ENCODE measurements at regions not wholly inside any gene's neighbourhood (a gene's known extent, or its start where the extent isn't known, plus 50 kb on each side); places are given as distances from the start of the nearest gene placed in this dataset.

- H3K27ac ChIP-seq: no peak overlapping the region
- DNase-seq (ENCODE audit: low spot score): no peak
- H3K4me3 ChIP-seq: no peak overlapping the region
- no peak for TF ChIP-seq CTCF (IDR thresholded peaks at IDR 0.05)
These were observed 76.5 kb downstream of the ARL4C start for GRCh38 chr2:234420408-234420807.

GRCh38 chr2:234419726-234420125, 77.2 kb downstream of the ARL4C start:
- TF ChIP-seq CTCF (IDR thresholded peaks at IDR 0.05): no peak
- DNase-seq (ENCODE audit: low spot score): no peak
- Histone ChIP-seq H3K4me3 (no peak overlapping the region), H3K27ac (no peak overlapping the region)

- H3K27ac ChIP-seq: no peak overlapping the region
- DNase-seq (ENCODE audit: low spot score): no peak
- TF ChIP-seq CTCF (IDR thresholded peaks at IDR 0.05): no peak
- H3K4me3 ChIP-seq: no peak overlapping the region
These were observed 81.2 kb downstream of the ARL4C start for GRCh38 chr2:234415706-234416105.

- H3K27ac ChIP-seq: no peak overlapping the region
- no peak for DNase-seq (ENCODE audit: low spot score)
- no peak overlapping the region for H3K4me3 ChIP-seq
- TF ChIP-seq CTCF (IDR thresholded peaks at IDR 0.05): no peak
These were observed 82.3 kb downstream of the ARL4C start for GRCh38 chr2:234414596-234414995.

GRCh38 chr2:234412726-234413125, 84.2 kb downstream of the ARL4C start:
- no peak overlapping the region for H3K4me3 ChIP-seq
- no peak for TF ChIP-seq CTCF (IDR thresholded peaks at IDR 0.05)
- no peak overlapping the region for H3K27ac ChIP-seq
- DNase-seq (ENCODE audit: low spot score): no peak

- no peak for DNase-seq (ENCODE audit: low spot score)
- no peak overlapping the region for H3K27ac ChIP-seq
- no peak for TF ChIP-seq CTCF (IDR thresholded peaks at IDR 0.05)
- no peak overlapping the region for H3K4me3 ChIP-seq
These were observed 85.1 kb downstream of the ARL4C start for GRCh38 chr2:234411793-234412192.

GRCh38 chr2:234410526-234410925, 86.4 kb downstream of the ARL4C start:
- Histone ChIP-seq H3K27ac (no peak overlapping the region), H3K4me3 (no peak overlapping the region)
- TF ChIP-seq CTCF (IDR thresholded peaks at IDR 0.05): no peak
- DNase-seq (ENCODE audit: low spot score): no peak
